Fibroblast of the aortic adventitia (primary cell): ENCODE measurements at regions not wholly inside any gene's neighbourhood (a gene's known extent, or its start where the extent isn't known, plus 50 kb on each side); places are given as distances from the start of the nearest gene placed in this dataset.

Experiments
- DNase-seq: peaks from one replicate; pipeline ENCODE4 v3.0.0-alpha.2; 2010; ENCODE audit warnings: low read depth
- H3K4me3 ChIP-seq: 2 replicates; pipeline ENCODE4 v1.5.1; 2011; ENCODE audit warnings: low read depth, mild to moderate bottlenecking, control low read depth, low read length, moderate library complexity
- CTCF ChIP-seq: IDR thresholded peaks from 2 replicates; pipeline ENCODE4 v1.5.1; 2011; ENCODE audit warnings: mild to moderate bottlenecking, low read length, control low read depth, inconsistent platforms; ENCODE audit not compliant: insufficient read depth

- DNase-seq = no peak
- no peak overlapping the region for H3K4me3 ChIP-seq
- TF ChIP-seq CTCF = no peak
Measured at GRCh38 chr6:101079696-101080270, 198.7 kb upstream of the ASCC3 start.

GRCh38 chr6:101080597-101080996, 199.5 kb upstream of the ASCC3 start:
- no peak overlapping the region for H3K4me3 ChIP-seq
- DNase-seq = peak; percentile 69

DNA sequence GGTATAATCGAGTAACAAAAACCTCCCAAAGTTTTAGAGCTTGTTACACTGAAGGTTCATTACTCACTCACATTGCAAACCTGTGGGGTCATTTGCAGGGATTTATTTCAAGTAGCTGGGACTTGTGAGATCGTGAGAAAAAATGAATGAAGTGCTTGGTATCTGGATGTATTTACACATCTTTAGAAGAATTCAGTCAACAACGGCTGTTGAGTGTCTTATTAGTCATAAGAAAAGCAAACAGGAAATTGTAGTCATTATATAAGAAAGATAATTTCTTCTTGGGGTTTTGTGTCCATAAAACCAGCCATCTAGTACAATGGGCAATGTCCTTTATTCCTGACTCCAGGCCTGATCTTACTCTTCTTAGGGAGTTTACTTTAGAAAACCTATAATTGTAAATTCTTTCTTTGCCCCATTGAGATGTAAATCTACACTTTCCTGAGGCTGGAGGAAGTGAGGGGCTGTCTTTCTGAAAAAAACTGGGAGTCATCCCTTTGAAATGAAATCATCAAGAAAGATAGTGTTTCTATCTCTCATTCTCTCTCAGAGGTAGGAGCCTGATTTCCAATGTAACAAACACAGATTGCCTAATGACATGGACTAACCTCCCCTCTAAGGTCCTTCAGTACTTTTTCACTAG, 202.5 kb upstream of the ASCC3 start:
- TF ChIP-seq CTCF = no peak
- DNase-seq = peak; percentile 64
- H3K4me3 ChIP-seq = no peak overlapping the region

More at GRCh38 chr6:101080597-101080996, 199.5 kb upstream of the ASCC3 start:
- TF ChIP-seq CTCF = no peak

GRCh38 chr6:101085327-101085726, 204.2 kb upstream of the ASCC3 start:
- peak; percentile 66 for DNase-seq
- no peak for TF ChIP-seq CTCF
- no peak overlapping the region for H3K4me3 ChIP-seq

DNA sequence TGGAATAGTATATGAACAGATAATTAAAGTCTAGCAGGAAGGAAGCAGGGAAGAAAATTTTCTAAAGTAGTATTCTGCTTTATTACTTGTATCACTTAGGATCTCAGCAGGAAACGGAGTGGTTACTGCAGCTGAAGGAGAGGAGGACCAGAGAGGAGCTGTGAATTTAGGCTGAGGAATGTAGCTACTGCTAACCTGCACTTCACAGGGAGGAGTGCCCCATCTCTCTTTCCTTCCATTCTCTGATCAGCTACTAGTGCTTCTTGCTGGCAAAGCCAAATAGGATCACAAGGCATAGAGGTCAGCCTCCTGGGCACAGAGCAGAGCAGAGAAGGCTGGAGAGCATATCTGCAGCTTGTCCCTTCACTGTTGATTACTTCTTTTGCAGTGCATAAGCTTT, 205.3 kb upstream of the ASCC3 start:
- DNase-seq = no peak
- H3K4me3 ChIP-seq = no peak overlapping the region
- TF ChIP-seq CTCF = no peak

DNA sequence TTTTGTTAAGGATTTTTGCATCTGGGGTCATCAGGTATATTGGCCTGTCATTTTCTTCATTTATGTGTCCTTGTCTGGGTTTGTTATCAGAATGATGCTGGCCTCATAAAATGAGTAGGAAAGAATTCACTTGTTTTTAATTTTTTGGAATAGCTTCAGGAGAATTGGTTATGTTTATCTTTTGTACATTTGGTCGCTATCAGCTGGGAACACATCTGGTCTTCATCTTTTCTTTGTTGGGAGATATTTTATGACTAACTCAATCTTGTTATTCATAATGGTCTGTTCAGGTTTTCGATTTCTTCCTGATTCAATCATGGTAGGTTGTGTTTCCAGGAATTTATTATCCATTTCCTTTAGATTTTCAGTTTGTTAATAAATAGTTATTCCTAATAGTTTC, 207.5 kb upstream of the ASCC3 start:
- no peak for TF ChIP-seq CTCF
- DNase-seq = peak; percentile 55

GRCh38 chr6:101089640-101090039, 208.5 kb upstream of the ASCC3 start:
- no peak for TF ChIP-seq CTCF

More for the DNA sequence above, 207.5 kb upstream of the ASCC3 start:
- H3K4me3 ChIP-seq = no peak overlapping the region

More at GRCh38 chr6:101089640-101090039, 208.5 kb upstream of the ASCC3 start:
- DNase-seq = no peak
- no peak overlapping the region for H3K4me3 ChIP-seq
